AG09309 (cell line): ENCODE measurements at regions not wholly inside any gene's neighbourhood (a gene's known extent, or its start where the extent isn't known, plus 50 kb on each side); places are given as distances from the start of the nearest gene placed in this dataset.

ENCODE experiments used
- DNase-seq: peaks from one replicate; pipeline ENCODE4 v3.0.0-alpha.2; 2010; ENCODE audit warnings: low read depth
- H3K4me3 ChIP-seq: 2 replicates; pipeline ENCODE4 v1.5.1; 2011; ENCODE audit warnings: mild to moderate bottlenecking, low read depth, low read length, moderate library complexity; ENCODE audit not compliant: control insufficient read depth
- TF ChIP-seq, protein P1 (sequence below): IDR thresholded peaks from 2 replicates; pipeline ENCODE4 v1.5.1; 2011; ENCODE audit warnings: mild to moderate bottlenecking, low read depth, low read length, inconsistent platforms; ENCODE audit not compliant: insufficient read depth, control insufficient read depth; ENCODE audit errors: missing control alignments

DNA sequence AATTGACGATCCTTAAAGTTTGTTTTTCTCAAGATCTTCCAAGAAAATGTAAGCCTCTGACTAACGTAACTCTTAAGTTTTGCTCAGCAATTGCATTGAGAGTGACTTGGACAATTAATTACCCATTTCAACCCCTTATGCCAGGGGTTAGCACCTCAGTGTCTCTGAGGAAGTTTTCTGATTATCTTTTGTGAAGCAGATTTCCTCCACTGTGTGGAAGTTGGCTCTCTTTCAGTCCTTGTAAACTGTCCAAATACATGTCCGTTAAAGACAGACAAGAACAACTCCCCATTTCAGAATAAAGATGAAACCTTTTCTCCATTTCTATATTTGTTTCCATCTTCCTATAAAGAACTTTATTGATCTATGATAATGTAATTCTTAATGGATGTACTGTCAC lies 296.4 kb upstream of the FMN2 start:
- TF ChIP-seq, protein P1, sequence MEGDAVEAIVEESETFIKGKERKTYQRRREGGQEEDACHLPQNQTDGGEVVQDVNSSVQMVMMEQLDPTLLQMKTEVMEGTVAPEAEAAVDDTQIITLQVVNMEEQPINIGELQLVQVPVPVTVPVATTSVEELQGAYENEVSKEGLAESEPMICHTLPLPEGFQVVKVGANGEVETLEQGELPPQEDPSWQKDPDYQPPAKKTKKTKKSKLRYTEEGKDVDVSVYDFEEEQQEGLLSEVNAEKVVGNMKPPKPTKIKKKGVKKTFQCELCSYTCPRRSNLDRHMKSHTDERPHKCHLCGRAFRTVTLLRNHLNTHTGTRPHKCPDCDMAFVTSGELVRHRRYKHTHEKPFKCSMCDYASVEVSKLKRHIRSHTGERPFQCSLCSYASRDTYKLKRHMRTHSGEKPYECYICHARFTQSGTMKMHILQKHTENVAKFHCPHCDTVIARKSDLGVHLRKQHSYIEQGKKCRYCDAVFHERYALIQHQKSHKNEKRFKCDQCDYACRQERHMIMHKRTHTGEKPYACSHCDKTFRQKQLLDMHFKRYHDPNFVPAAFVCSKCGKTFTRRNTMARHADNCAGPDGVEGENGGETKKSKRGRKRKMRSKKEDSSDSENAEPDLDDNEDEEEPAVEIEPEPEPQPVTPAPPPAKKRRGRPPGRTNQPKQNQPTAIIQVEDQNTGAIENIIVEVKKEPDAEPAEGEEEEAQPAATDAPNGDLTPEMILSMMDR, result no peak
- H3K4me3 ChIP-seq, result no peak overlapping the region
- no peak for DNase-seq

DNA sequence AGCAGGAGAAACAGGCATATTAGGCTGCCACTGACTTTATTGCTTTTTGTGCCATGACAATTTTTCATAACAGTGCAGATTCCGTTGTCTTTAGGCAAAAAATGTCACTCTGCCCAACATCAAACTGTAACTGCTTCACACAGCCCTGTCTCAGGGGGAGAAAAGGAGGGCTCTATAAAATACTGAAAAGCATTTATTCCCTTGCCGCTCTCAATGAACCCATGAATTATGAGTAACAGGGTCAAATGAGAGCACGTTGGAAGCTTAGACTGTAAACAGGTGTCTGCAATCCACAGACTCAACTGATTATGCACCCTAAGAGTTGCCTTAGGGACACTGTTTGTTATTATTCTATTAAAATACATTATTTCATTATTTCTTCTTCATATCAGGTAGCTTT lies 292.1 kb upstream of the FMN2 start:
- H3K4me3 ChIP-seq, result no peak overlapping the region
- no peak for DNase-seq
- TF ChIP-seq, protein P1, result no peak

DNA sequence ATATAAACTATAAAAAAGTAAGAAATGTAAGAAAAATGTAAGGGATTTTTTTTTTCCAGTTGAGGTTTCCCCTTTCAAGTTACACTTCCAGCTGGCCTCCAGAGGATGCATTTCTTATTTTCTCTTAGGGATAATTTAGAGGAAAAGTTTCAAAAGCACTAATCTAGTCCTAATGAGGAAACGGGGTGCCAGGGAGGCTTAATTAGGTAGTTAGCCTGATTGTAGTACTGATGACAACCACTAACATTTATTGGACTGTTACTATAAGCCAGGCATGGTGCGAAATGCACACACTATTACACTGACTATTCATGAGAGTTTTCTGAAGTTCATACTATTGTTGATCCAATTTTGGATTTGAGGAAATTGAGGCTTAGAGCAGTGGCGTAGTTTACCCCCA lies 290.8 kb upstream of the FMN2 start:
- TF ChIP-seq, protein P1, result no peak
- H3K4me3 ChIP-seq, result no peak overlapping the region
- DNase-seq, result no peak

DNA sequence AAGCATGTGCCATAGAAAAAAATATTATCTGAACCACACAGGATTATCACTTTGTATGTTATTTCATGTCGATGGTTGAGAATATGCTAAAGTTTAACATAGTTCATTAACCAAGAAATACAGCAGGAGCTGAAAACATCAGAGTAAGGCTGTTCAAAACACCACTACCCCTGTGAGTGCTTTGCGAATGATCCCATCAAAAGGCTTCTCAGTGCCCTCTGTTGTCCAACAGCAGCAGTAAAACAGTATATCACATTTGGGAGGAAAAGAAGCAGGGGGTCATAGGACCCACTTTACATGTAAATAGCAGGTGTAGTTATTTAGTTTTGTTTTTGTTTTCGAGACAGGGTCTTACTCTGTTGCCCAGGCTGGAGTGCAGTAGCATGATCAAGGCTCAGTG lies 289.4 kb upstream of the FMN2 start:
- no peak overlapping the region for H3K4me3 ChIP-seq
- no peak for DNase-seq
- TF ChIP-seq, protein P1, result no peak

DNA sequence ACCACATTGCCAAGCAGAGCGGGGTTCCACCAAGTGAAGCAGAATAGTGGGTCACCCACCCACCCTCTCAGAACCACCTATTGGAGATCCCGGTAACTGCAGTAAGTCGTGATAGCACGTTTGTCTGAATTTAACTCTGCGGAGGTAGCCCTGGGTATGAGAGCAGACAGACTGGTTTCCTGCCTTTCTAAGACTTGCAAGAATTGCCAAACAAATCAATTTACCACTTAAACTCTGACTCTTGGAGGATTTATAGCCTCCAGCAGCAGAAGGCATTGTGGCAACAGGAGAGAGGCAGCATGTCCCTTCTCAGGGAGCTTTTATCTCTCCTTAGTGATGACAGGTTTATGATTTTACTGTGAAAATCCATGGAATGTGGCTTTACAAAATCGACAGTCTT lies 287.9 kb upstream of the FMN2 start:
- no peak overlapping the region for H3K4me3 ChIP-seq
- TF ChIP-seq, protein P1, result no peak
- peak; percentile 13 for DNase-seq

DNA sequence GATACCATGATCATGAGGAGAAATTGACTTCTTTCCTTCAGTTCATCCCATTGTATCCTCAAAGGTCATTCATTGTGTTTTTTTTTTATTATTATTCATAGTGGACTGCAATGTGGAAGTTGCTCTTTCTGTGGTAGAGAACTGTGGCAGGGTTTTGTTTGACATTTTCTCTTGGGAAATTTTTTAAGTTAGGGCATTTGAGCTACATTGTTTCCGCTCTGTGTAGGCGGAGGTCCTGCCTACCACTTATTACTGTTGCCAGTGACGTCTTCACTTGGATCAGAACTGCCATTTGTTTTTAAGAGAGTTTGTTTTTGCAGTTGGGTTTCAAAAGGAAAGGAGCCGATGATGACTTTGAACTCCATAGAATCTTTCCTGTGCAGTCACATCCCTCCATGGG lies 287.4 kb upstream of the FMN2 start:
- TF ChIP-seq, protein P1, result no peak
- H3K4me3 ChIP-seq, result no peak overlapping the region
- DNase-seq, result no peak

DNA sequence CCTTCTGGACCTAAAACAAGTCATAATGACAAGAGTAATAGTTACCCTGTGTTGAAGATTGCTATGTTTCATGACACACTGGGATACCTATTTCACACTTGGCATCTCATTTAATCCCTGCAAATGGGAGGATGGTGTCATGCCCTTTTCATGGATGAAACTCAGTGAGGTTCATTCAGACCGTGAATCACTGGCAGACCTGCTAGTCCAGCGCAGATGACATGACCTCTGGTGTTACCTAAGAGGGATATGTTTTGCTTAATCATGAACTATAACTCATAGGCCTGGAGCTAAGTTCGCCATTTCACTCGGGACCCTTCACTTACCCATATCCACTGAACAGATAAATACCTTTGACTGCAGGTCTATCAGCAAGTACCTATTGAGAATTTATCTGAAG lies 286.6 kb upstream of the FMN2 start:
- TF ChIP-seq, protein P1, result no peak
- H3K4me3 ChIP-seq, result no peak overlapping the region
- no peak for DNase-seq
